Endodermal cell (in vitro differentiated cells): ENCODE measurements at regions not wholly inside any gene's neighbourhood (a gene's known extent, or its start where the extent isn't known, plus 50 kb on each side); places are given as distances from the start of the nearest gene placed in this dataset.

ENCODE experiments used
- DNase-seq: peaks from one replicate; pipeline ENCODE4 v3.0.0-alpha.2; 2017
- H3K27ac ChIP-seq: 2 replicates; pipeline ENCODE4 v1.5.1; 2013; ENCODE audit warnings: mild to moderate bottlenecking, low read depth, low read length, moderate library complexity
- H3K27me3 ChIP-seq: 2 replicates; pipeline ENCODE4 v1.6.1; 2013; ENCODE audit warnings: mild to moderate bottlenecking, low read length, moderate library complexity; ENCODE audit not compliant: insufficient read depth, control insufficient read depth, poor library complexity, severe bottlenecking
- H3K36me3 ChIP-seq: 2 replicates; pipeline ENCODE4 v1.7.0; 2013; ENCODE audit warnings: mild to moderate bottlenecking, low read length, moderate library complexity; ENCODE audit not compliant: control insufficient read depth, insufficient read depth
- H3K4me1 ChIP-seq: one replicate; pipeline ENCODE4 v1.7.0; 2013; ENCODE audit warnings: low read length; ENCODE audit not compliant: control insufficient read depth, insufficient read depth
- H3K4me3 ChIP-seq: 2 replicates; pipeline ENCODE4 v1.5.1; 2013; ENCODE audit warnings: mild to moderate bottlenecking, low read length, moderate library complexity
- H3K9ac ChIP-seq: 2 replicates; pipeline ENCODE4 v1.6.1; 2013; ENCODE audit warnings: mild to moderate bottlenecking, low read length, moderate library complexity; ENCODE audit not compliant: poor library complexity, severe bottlenecking; ENCODE audit errors: extremely low read depth
- H3K9me3 ChIP-seq: 2 replicates; pipeline ENCODE4 v1.6.1; 2013; ENCODE audit warnings: mild to moderate bottlenecking, low read length, moderate library complexity; ENCODE audit not compliant: control insufficient read depth
- H3K27ac Mint-ChIP-seq: 2 replicates; pipeline ENCODE4 v1.8.0; 2020; ENCODE audit warnings: mixed read lengths
- H3K27me3 Mint-ChIP-seq: 2 replicates; pipeline ENCODE4 v1.8.0; 2021; ENCODE audit warnings: mild to moderate bottlenecking, mixed read lengths; ENCODE audit not compliant: insufficient read depth
- H3K36me3 Mint-ChIP-seq: 2 replicates; pipeline ENCODE4 v1.8.0; 2020; ENCODE audit warnings: low read depth, mixed read lengths
- H3K4me1 Mint-ChIP-seq: 2 replicates; pipeline ENCODE4 v1.8.0; 2020; ENCODE audit warnings: mixed read lengths
- H3K4me3 Mint-ChIP-seq: 2 replicates; pipeline ENCODE4 v1.8.0; 2020; ENCODE audit warnings: mild to moderate bottlenecking, moderate library complexity, mixed read lengths
- H3K9me3 Mint-ChIP-seq: 2 replicates; pipeline ENCODE4 v1.8.0; 2020; ENCODE audit warnings: mild to moderate bottlenecking, mixed read lengths
- WGBS, 2 experiments: methylation state at CpG; one replicate each; pipeline versions ENCODE4 v1.1.5 to v1.1.7; 2013; ENCODE audit warnings: missing lambda C conversion rate in 2 of 2, mixed read lengths in 1 of 2; ENCODE audit not compliant: insufficient coverage in 1 of 2, insufficient read length in 1 of 2; 5-methylcytosine and 5-hydroxymethylcytosine counted together
- TF ChIP-seq, protein P1 (sequence below): fragments of 200-600 bp; sonication (generic); conservative IDR thresholded peaks from 2 replicates; pipeline ENCODE4 v1.5.0; 2021; ENCODE audit warnings: antibody characterized with exemption, mild to moderate bottlenecking

DNA sequence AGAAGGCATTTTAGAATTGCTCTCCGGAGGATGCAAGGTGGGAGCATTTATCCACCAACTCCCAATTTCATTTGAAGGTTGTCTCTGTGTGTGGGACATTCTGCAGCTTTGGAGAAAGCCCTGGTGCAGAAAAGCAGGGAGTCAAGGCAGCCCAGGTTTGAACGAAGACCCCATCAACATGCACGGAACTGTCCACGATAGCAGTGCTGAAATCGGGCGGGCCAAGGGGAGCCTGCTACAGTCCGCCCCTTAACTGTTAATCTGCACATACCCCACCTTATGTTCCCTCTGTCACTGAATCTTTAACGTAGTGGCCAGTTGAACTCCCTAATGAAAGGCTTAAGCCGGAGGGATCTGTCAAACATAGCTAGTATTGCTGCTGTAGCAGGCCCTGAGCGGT lies 68.8 kb upstream of the C1orf174 start:
- Histone ChIP-seq H3K4me1 (peaks cover 6% of the 10 kb centered on the region), H3K9ac (no peak overlapping the region), H3K27ac (no peak overlapping the region), H3K9me3 (peaks cover 12% of the 10 kb centered on the region), H3K4me3 (no peak overlapping the region), H3K36me3 (no peaks in the 10 kb centered on the region), H3K27me3 (peaks cover 4% of the 10 kb centered on the region)
- TF ChIP-seq, protein P1, sequence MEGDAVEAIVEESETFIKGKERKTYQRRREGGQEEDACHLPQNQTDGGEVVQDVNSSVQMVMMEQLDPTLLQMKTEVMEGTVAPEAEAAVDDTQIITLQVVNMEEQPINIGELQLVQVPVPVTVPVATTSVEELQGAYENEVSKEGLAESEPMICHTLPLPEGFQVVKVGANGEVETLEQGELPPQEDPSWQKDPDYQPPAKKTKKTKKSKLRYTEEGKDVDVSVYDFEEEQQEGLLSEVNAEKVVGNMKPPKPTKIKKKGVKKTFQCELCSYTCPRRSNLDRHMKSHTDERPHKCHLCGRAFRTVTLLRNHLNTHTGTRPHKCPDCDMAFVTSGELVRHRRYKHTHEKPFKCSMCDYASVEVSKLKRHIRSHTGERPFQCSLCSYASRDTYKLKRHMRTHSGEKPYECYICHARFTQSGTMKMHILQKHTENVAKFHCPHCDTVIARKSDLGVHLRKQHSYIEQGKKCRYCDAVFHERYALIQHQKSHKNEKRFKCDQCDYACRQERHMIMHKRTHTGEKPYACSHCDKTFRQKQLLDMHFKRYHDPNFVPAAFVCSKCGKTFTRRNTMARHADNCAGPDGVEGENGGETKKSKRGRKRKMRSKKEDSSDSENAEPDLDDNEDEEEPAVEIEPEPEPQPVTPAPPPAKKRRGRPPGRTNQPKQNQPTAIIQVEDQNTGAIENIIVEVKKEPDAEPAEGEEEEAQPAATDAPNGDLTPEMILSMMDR: no peak
- Mint-ChIP-seq H3K27ac (no peak overlapping the region), H3K27me3 (peaks cover 15% of the 10 kb centered on the region), H3K4me1 (no peaks in the 10 kb centered on the region), H3K4me3 (no peak overlapping the region), H3K36me3 (no peaks in the 10 kb centered on the region), H3K9me3 (peaks cover 66% of the 10 kb centered on the region)
- DNase-seq: peak; percentile 78
- WGBS, 2 experiments: 60% methylated on average over 2 to 10 of the region's 10 CpGs

DNA sequence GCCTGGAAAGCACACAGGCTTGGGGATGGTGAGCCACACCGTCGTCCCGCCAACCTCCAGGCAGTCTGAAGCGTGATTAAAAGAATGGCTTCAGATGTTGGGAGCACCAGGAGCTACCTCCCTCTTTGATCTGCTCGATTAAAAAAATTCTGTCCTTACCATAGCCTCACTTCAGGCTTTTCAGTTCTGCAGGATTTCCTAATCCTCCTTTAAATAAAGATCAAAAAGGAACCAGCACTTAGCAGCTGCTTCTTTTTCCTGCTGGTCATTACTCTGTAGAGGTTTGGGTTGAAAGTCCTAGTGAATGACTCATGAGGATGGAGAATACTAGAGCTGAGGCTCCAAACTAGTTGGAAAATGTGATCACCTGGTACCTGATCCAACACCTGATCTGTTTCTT lies 71.9 kb upstream of the C1orf174 start:
- DNase-seq: no peak
- H3K4me3 ChIP-seq: no peak overlapping the region
- no peak overlapping the region for H3K27ac ChIP-seq
- no peaks in the 10 kb centered on the region for H3K36me3 ChIP-seq
- Mint-ChIP-seq H3K9me3 (peaks cover 50% of the 10 kb centered on the region), H3K27ac (no peak overlapping the region), H3K4me3 (no peak overlapping the region), H3K27me3 (peaks cover 15% of the 10 kb centered on the region), H3K4me1 (no peaks in the 10 kb centered on the region), H3K36me3 (no peaks in the 10 kb centered on the region)
- H3K27me3 ChIP-seq: peaks cover 4% of the 10 kb centered on the region
- H3K9me3 ChIP-seq: peaks cover 12% of the 10 kb centered on the region
- TF ChIP-seq, protein P1: no peak
- peaks cover 6% of the 10 kb centered on the region for H3K4me1 ChIP-seq
- 83 to 91% methylated on average over 5 of the region's 5 CpGs for WGBS, 2 experiments
- H3K9ac ChIP-seq: no peak overlapping the region

DNA sequence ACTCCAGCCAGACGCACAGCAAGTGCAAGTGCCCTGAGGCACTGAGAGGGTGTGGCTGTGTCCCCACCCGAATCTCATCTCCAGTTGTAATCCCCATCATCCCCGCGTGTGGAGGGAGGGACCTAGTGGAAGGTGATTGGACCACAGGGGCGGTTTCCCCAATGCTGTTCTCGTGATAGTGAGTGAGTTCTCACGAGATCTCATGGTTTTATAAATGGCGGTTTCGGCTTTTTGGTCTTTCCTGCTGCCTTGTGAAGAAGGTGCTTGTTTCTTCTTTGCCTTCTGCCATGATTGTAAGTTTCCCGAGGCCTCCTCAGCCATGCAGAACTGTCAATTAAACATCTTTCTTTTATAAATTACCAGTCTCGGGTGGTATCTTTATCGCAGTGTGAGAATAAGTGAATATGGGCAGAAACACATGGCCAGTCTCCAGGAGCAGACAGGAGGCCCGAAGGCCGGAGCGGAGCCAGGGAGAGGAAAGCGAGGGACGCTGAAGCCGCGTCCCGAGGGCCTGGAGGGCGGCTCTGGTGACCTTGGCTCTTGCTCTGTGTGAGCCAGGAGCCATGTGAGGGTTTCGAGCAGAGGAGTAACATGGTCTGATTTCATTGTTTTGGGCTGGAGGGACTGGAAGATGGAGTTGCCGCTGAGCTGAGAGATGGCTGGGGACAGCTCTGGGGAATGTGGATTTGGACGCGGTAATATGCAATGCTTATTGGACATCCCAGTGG lies 76.0 kb upstream of the C1orf174 start:
- no peaks in the 10 kb centered on the region for H3K27me3 Mint-ChIP-seq
- Histone ChIP-seq H3K27ac (no peak overlapping the region), H3K9ac (no peak overlapping the region), H3K36me3 (no peaks in the 10 kb centered on the region), H3K9me3 (peaks cover 12% of the 10 kb centered on the region), H3K27me3 (no peaks in the 10 kb centered on the region), H3K4me1 (peaks cover 6% of the 10 kb centered on the region), H3K4me3 (no peak overlapping the region)
- TF ChIP-seq, protein P1: no peak
- H3K9me3 Mint-ChIP-seq: peaks cover 14% of the 10 kb centered on the region
- peaks cover 4% of the 10 kb centered on the region for H3K4me1 Mint-ChIP-seq
- no peak for DNase-seq
- H3K27ac Mint-ChIP-seq: no peak overlapping the region
- H3K4me3 Mint-ChIP-seq: no peak overlapping the region
- 83 to 89% methylated on average over 20 to 25 of the region's 25 CpGs for WGBS, 2 experiments
- H3K36me3 Mint-ChIP-seq: no peaks in the 10 kb centered on the region
